Activated naive CD8-positive, alpha-beta T cell treated with anti-CD3 and anti-CD28 coated beads, Interleukin-2, amount 10 ng/mL, durations not matched to agents 7 days and 5 days (primary cell): ENCODE measurements at regions not wholly inside any gene's neighbourhood (a gene's known extent, or its start where the extent isn't known, plus 50 kb on each side); places are given as distances from the start of the nearest gene placed in this dataset.
"Not testable (repeated sequence)": the region's sequence is repeated elsewhere in the genome, so short reads cannot be mapped to it uniquely, and the experiment has no call there.

Source experiments
- ATAC-seq: fragments of 150-1000 bp; cut with Tn5 transposase; one replicate; pipeline ENCODE4 v1.10.0; 2021; ENCODE audit warnings: low read depth, moderate library complexity
- POLR2A ChIA-PET: fragments of 350-600 bp; sonication (Branson Sonifier 250); formaldehyde crosslinking; loops from one replicate; lab custom pipeline; 2021; ENCODE audit warnings: antibody characterized with exemption; lab: Charles Lee
- DNase-seq: peaks from one replicate; pipeline ENCODE4 v3.0.0; 2021
- H3K27ac Mint-ChIP-seq: one replicate; pipeline ENCODE4 v1.8.0; 2022; ENCODE audit warnings: mild to moderate bottlenecking, mixed read lengths
- H3K27me3 Mint-ChIP-seq: one replicate; pipeline ENCODE4 v1.8.0; 2022; ENCODE audit warnings: mild to moderate bottlenecking, moderate library complexity, mixed read lengths
- H3K36me3 Mint-ChIP-seq: one replicate; pipeline ENCODE4 v1.8.0; 2021; ENCODE audit warnings: mild to moderate bottlenecking, mixed read lengths
- H3K4me1 Mint-ChIP-seq: one replicate; pipeline ENCODE4 v1.8.0; 2021; ENCODE audit warnings: mixed read lengths
- H3K4me3 Mint-ChIP-seq: one replicate; pipeline ENCODE4 v1.8.0; 2022; ENCODE audit warnings: mild to moderate bottlenecking, moderate library complexity, mixed read lengths
- H3K9me3 Mint-ChIP-seq: one replicate; pipeline ENCODE4 v1.8.0; 2021; ENCODE audit warnings: mixed read lengths

DNA sequence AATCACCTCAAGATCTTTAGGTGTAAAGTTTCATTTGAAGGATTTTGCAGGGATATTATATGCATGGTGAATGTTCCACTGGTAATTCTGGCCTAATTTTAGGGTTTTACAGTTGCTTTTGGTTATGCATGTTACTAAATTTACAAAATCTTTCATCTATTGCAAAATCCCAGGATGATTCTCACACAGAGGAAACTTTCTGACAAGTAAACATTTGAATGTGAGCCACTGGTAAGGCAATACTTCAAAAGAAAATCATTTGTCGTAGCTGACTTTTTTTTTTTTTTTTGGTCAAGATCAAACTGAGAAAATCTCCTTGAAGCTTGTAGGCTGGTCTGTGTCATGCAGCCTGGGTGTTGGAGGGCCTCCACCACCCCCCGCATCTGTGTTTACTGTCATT, 141.9 kb upstream of the EXOC2 start:
- no peak overlapping the region for H3K27ac Mint-ChIP-seq
- no peak for DNase-seq

DNA sequence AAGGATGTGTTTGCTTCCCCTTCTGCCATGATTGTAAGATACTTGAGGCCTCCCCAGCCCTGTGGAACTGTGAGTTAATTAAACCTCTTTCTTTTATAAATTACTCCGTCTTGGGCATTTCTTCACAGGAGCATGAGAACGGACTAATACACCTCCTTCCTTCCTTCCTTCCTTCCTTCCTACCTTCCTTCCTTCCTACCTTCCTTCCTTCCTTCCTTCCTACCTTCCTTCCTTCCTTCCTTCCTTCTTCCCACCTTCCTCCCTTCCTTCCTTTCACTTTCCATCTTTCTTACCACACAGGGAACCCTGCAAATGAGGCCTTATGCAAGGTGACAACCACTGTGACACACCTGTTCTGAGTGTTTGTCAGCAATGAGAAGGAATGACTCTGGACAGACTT, 141.3 kb upstream of the EXOC2 start:
- H3K9me3 Mint-ChIP-seq = peaks cover 8% of the 10 kb centered on the region
- POLR2A ChIA-PET = no interaction called here
- peak overlapping the region; percentile 70 for H3K27ac Mint-ChIP-seq
- peaks cover 3% of the 10 kb centered on the region for H3K36me3 Mint-ChIP-seq
- DNase-seq (no peak), ATAC-seq (no peak)
- peaks cover 8% of the 10 kb centered on the region for H3K27me3 Mint-ChIP-seq
- H3K4me3 Mint-ChIP-seq = no peak overlapping the region
- no peaks in the 10 kb centered on the region for H3K4me1 Mint-ChIP-seq

More for the DNA sequence above, 141.9 kb upstream of the EXOC2 start:
- ATAC-seq = no peak
- no peaks in the 10 kb centered on the region for H3K4me1 Mint-ChIP-seq
- peaks cover 8% of the 10 kb centered on the region for H3K9me3 Mint-ChIP-seq
- H3K36me3 Mint-ChIP-seq = peaks cover 3% of the 10 kb centered on the region
- POLR2A ChIA-PET = interaction anchor here (0.6 kb wide), 1 partner anchor 123 kb away, joined by 3 read pairs; no protein-coding TSS in a partner anchor
- H3K4me3 Mint-ChIP-seq = no peak overlapping the region
- peaks cover 12% of the 10 kb centered on the region for H3K27me3 Mint-ChIP-seq

DNA sequence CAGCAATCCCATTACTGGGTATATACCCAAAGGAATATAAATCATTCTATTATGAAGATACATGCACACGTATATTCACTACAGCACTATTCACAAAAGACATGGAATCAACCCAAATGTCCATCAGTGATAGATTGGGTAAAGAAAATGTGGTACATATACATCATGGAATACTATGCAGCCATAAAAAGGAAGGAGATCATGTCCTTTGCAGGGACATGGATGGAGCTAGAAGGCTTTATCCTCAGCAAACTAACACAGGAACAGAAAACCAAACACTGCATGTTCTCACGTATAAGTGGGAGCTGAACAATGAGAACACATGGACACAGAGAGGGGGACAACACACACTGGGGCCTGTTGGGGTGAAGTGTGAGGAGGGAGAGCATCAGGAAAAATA, 139.9 kb upstream of the EXOC2 start:
- H3K36me3 Mint-ChIP-seq, H3K27me3 Mint-ChIP-seq, ATAC-seq, H3K27ac Mint-ChIP-seq, H3K4me3 Mint-ChIP-seq, POLR2A ChIA-PET, H3K4me1 Mint-ChIP-seq, DNase-seq: not testable (repeated sequence)
- peaks cover 13% of the 10 kb centered on the region for H3K9me3 Mint-ChIP-seq

DNA sequence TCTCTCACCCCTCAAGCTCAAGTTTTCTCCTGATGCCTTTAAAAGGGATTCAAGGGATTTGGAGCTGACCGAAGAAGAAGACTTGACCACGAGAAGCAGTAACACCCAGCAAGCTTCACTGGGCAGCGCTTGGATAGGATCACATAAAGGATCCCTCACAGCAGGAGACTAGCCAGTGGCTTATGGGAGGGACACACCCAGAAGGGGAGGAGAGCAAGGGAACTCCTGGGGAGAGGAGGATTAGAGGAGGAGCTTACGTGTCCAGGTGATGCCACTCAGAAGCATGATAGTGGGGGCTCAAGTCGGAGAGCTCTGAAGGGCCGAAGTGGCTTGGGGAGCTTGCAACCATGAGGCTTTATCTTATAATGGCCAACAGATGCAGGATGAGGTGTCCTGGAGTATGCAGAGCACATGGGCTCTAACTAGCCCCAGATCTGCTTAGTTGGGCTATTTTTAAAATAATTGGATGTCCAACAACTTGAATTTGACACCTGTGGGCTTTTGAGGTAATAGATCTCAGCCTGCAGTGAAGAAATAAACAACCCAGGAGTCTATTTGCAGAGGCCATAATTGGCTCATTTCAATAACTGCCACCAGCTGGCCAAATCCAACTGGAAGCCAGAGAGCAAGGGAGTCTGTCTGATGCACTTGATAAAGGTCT, 137.9 kb upstream of the EXOC2 start:
- no peak for DNase-seq
- ATAC-seq = no peak
- POLR2A ChIA-PET = no interaction called here
- Mint-ChIP-seq H3K4me3 (no peak overlapping the region), H3K4me1 (no peaks in the 10 kb centered on the region), H3K27me3 (peaks cover 8% of the 10 kb centered on the region), H3K9me3 (peaks cover 21% of the 10 kb centered on the region), H3K36me3 (peaks cover 5% of the 10 kb centered on the region), H3K27ac (no peak overlapping the region)

DNA sequence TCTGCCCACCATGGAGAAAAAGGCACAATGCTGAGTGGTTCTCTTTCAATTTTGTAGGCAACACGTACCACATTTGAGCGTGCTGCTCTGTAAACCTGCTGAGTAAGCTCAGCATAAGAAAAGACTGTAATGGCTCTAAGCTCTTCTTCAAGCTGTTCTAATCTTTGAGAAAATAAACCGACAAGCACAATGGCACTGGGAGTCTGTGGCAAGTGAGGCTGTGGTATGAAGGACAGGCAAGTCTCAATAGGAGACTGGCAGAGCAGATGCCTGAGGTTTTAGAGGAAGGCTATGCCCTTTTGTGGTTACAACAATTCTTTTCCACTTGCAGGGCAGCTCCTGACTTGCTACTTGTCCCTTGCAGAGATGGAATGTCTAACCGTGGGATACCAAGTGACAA, 136.7 kb upstream of the EXOC2 start:
- Mint-ChIP-seq H3K36me3 (peaks cover 5% of the 10 kb centered on the region), H3K4me1 (no peaks in the 10 kb centered on the region), H3K27me3 (peaks cover 14% of the 10 kb centered on the region), H3K27ac (no peak overlapping the region), H3K4me3 (no peak overlapping the region), H3K9me3 (peaks cover 21% of the 10 kb centered on the region)
- POLR2A ChIA-PET = no interaction called here
- ATAC-seq = no peak
- DNase-seq = no peak

DNA sequence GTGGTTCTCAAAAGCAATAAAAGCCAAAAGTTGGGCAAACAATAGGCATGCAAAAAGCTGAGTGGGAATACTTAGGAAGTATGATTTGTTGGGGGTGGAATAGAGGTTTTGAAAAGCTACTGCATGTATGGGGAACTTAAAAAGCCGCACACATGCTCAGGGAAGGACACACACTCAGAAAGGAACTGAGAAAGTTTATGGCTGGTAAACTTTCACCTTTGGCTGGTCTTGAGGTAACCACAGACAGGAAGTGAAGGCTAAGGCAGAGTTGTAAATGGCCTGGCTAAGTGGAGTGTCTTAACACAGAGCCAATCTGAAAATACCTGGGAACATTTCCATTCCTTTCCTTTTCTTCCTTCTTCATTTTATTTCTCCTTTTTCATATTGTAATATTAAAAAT, 134.5 kb upstream of the EXOC2 start:
- Mint-ChIP-seq H3K4me1 (no peaks in the 10 kb centered on the region), H3K9me3 (peaks cover 12% of the 10 kb centered on the region), H3K4me3 (no peak overlapping the region), H3K36me3 (peaks cover 2% of the 10 kb centered on the region), H3K27ac (no peak overlapping the region), H3K27me3 (peaks cover 14% of the 10 kb centered on the region)
- DNase-seq (no peak), ATAC-seq (no peak)
- POLR2A ChIA-PET = no interaction called here

DNA sequence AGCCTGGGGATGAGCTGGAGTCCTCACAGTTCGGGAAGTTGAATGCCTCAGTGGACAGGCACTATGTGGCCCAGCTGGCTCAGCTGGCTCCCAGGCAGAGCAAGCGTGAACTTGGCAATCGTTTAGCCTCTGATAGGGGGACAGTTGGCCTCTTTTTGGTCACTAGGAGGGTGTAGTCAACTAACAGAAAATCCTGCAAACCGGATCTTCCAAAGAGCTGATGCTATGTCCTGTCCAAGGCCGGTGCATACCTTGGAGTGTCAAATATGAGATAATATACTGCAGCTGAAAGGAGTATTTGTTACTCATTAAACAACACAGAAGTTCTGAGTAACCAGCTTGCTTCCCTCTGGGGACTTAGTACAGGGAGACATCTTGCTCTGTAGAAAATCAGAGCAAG, 126.2 kb upstream of the EXOC2 start:
- H3K9me3 Mint-ChIP-seq = no peaks in the 10 kb centered on the region
- H3K27me3 Mint-ChIP-seq = peaks cover 12% of the 10 kb centered on the region
- DNase-seq (no peak), ATAC-seq (no peak)
- peaks cover 10% of the 10 kb centered on the region for H3K4me1 Mint-ChIP-seq
- peak overlapping the region; percentile 6 for H3K27ac Mint-ChIP-seq
- H3K36me3 Mint-ChIP-seq = no peaks in the 10 kb centered on the region
- no peak overlapping the region for H3K4me3 Mint-ChIP-seq
- POLR2A ChIA-PET = no interaction called here

DNA sequence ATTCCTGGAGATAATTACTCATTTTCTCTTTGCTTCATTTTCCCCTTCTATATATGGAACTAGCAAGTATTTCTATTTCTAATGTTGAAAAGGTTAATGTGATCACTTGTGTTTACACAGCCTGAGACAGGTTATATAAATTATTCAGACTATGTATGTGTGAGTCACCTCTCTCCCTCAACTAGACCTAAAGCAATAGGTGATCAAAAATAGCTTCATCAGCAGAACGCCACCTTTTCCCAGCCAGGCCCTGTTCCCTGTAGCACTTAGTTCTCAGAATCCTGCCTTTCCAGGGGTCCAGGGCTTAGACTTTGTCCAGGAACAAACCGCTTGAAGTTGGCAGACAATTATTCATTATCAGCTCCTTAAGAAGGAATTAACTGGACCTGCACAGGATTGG, 125.3 kb upstream of the EXOC2 start:
- Mint-ChIP-seq H3K27ac (no peak overlapping the region), H3K36me3 (no peaks in the 10 kb centered on the region), H3K4me1 (peaks cover 10% of the 10 kb centered on the region), H3K4me3 (no peak overlapping the region), H3K27me3 (peaks cover 12% of the 10 kb centered on the region), H3K9me3 (no peaks in the 10 kb centered on the region)
- ATAC-seq (no peak), DNase-seq (no peak)
- POLR2A ChIA-PET = no interaction called here

DNA sequence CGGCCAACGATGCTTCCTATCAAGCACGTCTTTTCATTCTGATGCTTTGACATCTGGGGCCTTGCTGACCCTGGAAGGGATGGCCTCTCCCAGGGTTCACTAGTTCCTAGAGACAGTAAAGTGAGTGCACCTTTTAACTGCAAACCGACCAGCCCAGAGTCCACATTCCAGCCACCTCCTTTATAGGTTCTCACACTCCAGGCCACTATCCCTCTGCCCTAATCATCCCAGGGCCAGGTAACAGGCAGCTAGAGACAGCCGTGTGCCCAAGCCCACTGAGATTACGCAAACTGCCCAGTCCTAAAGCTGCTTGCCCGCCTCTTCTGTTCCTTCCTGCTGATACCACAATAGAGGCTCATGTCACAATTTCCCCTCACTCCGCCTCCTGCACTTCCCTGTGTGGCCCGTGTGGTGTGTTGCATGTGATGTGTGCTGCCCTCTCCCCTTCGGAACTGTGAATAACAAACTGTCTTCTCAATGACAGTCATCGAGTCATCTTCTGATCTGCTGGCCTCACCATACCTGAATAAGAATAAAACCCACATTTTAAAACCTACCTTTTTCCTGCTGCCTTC, 123.7 kb upstream of the EXOC2 start:
- Mint-ChIP-seq H3K4me3 (peak overlapping the region; percentile 25), H3K27ac (peak overlapping the region; percentile 22), H3K36me3 (no peaks in the 10 kb centered on the region), H3K4me1 (peaks cover 10% of the 10 kb centered on the region), H3K9me3 (no peaks in the 10 kb centered on the region), H3K27me3 (peaks cover 14% of the 10 kb centered on the region)
- ATAC-seq (peak; percentile 92), DNase-seq (peak; percentile 36)
- POLR2A ChIA-PET = no interaction called here

DNA sequence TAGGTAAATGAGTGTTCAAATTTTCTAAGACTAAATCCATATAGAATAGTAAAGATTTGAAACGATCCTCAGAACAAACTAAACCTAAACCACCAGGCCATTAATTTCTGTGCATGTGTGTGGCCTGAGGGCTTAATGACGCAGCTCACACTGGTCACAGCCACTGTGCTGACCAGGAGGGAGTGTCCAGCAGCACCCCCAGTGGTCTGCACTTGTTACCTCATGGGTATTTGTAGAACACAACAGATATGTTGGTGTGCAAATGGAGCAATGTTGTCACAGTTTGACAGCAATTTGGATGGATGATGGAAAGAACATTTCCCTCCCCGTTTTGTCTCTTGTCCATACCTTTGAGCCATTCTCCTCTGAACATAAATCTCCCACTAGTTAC, 122.4 kb upstream of the EXOC2 start:
- no peak for ATAC-seq
- H3K4me3 Mint-ChIP-seq = no peak overlapping the region
- no peak overlapping the region for H3K27ac Mint-ChIP-seq
- DNase-seq = no peak
- peaks cover 10% of the 10 kb centered on the region for H3K4me1 Mint-ChIP-seq
- H3K27me3 Mint-ChIP-seq = peaks cover 8% of the 10 kb centered on the region
- H3K36me3 Mint-ChIP-seq = no peaks in the 10 kb centered on the region
- POLR2A ChIA-PET = no interaction called here
- H3K9me3 Mint-ChIP-seq = no peaks in the 10 kb centered on the region

DNA sequence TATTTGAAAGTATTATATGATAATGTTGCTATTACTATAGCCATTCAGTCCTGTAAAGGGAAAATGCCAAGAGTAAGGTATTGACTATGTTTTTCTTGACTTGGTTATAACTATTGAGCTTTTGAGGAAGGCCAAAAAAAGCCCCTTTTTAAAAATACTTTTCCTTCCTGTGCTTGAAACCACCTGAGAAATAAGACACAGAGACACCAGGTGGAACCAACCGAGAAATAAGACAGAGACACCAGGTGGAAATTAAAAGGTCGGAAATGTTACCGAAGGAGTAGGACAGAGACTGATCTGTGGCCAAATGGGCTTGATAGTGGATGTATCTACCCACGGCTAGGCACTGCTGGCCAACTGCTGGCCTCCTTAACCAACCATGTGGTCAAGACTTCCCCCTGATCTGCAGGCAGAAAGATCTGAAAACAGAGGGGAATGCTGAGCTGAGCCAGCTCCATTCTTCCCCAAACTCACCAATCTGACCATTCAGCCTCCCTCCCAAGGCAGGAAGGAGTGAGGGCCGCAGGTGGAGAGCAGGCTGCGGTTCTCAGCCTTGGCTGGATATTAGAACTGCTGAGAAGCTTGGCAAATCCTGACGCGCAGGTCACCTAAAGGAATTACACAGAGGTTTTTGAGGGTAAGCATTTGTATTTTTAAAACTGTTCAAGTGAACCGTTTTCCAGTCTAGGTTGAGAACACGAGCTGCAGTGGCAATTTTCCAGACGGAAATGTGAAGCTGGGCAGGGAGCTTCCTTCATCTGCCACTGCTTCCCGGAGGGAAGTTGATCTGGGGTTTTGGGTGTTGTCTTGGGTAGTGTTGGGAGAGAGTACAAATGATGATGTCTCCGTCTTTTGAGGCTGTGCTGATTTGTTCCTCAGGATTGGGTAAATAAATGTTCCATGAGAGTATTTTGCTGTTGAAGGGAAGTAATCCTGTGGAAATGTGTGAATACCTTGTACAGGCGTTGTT, 121.7 kb upstream of the EXOC2 start:
- Mint-ChIP-seq H3K27ac (no peak overlapping the region), H3K4me1 (peaks cover 10% of the 10 kb centered on the region), H3K9me3 (no peaks in the 10 kb centered on the region), H3K27me3 (peaks cover 8% of the 10 kb centered on the region), H3K36me3 (no peaks in the 10 kb centered on the region), H3K4me3 (no peak overlapping the region)
- no peak for ATAC-seq
- no peak for DNase-seq
- POLR2A ChIA-PET = no interaction called here

DNA sequence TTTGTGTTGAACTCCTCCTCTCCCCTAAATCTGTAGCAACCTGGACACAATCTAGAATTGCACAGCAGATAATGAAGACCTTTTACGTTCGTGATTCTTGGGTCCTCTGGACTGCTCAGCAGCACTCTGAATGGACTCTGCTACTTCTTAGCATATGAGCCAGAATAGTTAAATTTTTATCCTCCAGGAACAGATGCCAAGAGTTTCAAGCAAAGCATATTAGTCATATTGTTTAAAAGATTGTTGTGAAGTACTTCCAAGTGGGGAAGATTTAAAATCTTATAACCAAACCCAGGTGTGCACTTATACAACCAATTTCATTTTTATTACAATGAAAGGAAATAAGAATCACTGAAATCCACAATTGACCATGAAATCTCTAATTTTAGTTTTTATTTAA, 118.9 kb upstream of the EXOC2 start:
- DNase-seq = no peak
- H3K27me3 Mint-ChIP-seq = peaks cover 11% of the 10 kb centered on the region
- H3K36me3 Mint-ChIP-seq = no peaks in the 10 kb centered on the region
- H3K4me1 Mint-ChIP-seq = peaks cover 7% of the 10 kb centered on the region
- ATAC-seq = no peak
- H3K9me3 Mint-ChIP-seq = no peaks in the 10 kb centered on the region
- H3K27ac Mint-ChIP-seq = no peak overlapping the region
- no peak overlapping the region for H3K4me3 Mint-ChIP-seq
- POLR2A ChIA-PET = no interaction called here

DNA sequence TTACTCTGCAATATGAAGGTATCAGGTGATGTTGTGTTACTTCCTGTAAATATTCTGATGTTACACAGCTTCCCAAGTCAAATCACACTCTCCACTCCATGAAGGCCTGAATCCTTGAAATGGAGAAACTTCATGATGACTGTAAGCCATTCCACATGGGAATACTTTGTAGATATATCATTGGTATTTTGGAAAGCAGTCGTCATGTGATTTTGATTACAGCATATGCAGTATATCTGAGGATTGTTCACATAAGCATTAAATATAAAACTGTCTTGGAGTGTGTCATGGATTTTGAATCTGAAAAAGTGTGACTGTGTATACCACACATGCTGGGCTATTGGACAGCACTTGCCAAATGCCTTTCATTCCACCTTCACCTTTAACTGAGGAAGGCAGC, 118.3 kb upstream of the EXOC2 start:
- no peak overlapping the region for H3K27ac Mint-ChIP-seq
- no peak for ATAC-seq
- no peaks in the 10 kb centered on the region for H3K36me3 Mint-ChIP-seq
- no peak overlapping the region for H3K4me3 Mint-ChIP-seq
- no peak for DNase-seq
- no peaks in the 10 kb centered on the region for H3K9me3 Mint-ChIP-seq
- peaks cover under 1% of the 10 kb centered on the region for H3K4me1 Mint-ChIP-seq
- POLR2A ChIA-PET = no interaction called here
- H3K27me3 Mint-ChIP-seq = peaks cover 16% of the 10 kb centered on the region
